KOPT-K1 (cell line): ENCODE measurements at regions not wholly inside any gene's neighbourhood (a gene's known extent, or its start where the extent isn't known, plus 50 kb on each side); places are given as distances from the start of the nearest gene placed in this dataset.

Experiments
- H3K27ac ChIP-seq: fragments of 200-600 bp; sonication (generic); 2 replicates; pipeline ENCODE4 v1.5.1; 2016; ENCODE audit warnings: antibody characterized with exemption, mild to moderate bottlenecking, low read depth, low read length; ENCODE audit not compliant: poor library complexity, severe bottlenecking
- H3K36me3 ChIP-seq: fragments of 200-600 bp; sonication (generic); 2 replicates; pipeline ENCODE4 v1.5.1; 2017; ENCODE audit warnings: antibody characterized with exemption, mild to moderate bottlenecking, low read length, moderate library complexity; ENCODE audit not compliant: insufficient read depth
- H3K9me3 ChIP-seq: fragments of 200-600 bp; sonication (generic); 2 replicates; pipeline ENCODE4 v1.5.1; 2017; ENCODE audit warnings: antibody characterized with exemption, low read length, mild to moderate bottlenecking; ENCODE audit not compliant: insufficient read depth, poor library complexity, severe bottlenecking

- Histone ChIP-seq H3K36me3 (no peaks in the 10 kb centered on the region), H3K27ac (no peak overlapping the region)
These were observed 91.4 kb upstream of the TMPO start for GRCh38 chr12:98423963-98424362.

GRCh38 chr12:98424726-98425401 is 90.5 kb upstream of the TMPO start:
- Histone ChIP-seq H3K27ac (no peak overlapping the region), H3K9me3 (no peaks in the 10 kb centered on the region), H3K36me3 (no peaks in the 10 kb centered on the region)

More at GRCh38 chr12:98423963-98424362, 91.4 kb upstream of the TMPO start:
- H3K9me3 ChIP-seq = no peaks in the 10 kb centered on the region

GRCh38 chr12:98425859-98426258 is 89.5 kb upstream of the TMPO start:
- H3K27ac ChIP-seq = no peak overlapping the region
- H3K9me3 ChIP-seq = peaks cover under 1% of the 10 kb centered on the region

GRCh38 chr12:98431089-98431488 is 84.3 kb upstream of the TMPO start:
- Histone ChIP-seq H3K9me3 (peaks cover 25% of the 10 kb centered on the region), H3K36me3 (no peaks in the 10 kb centered on the region), H3K27ac (no peak overlapping the region)

More at GRCh38 chr12:98425859-98426258, 89.5 kb upstream of the TMPO start:
- no peaks in the 10 kb centered on the region for H3K36me3 ChIP-seq

GRCh38 chr12:98437166-98437565 is 78.2 kb upstream of the TMPO start:
- Histone ChIP-seq H3K36me3 (no peaks in the 10 kb centered on the region), H3K9me3 (peaks cover 21% of the 10 kb centered on the region), H3K27ac (no peak overlapping the region)

- Histone ChIP-seq H3K27ac (no peak overlapping the region), H3K9me3 (peaks cover 21% of the 10 kb centered on the region), H3K36me3 (no peaks in the 10 kb centered on the region)
These were observed 77.4 kb upstream of the TMPO start for GRCh38 chr12:98437806-98438595.

- H3K27ac ChIP-seq = no peak overlapping the region
- no peaks in the 10 kb centered on the region for H3K36me3 ChIP-seq
- H3K9me3 ChIP-seq = peaks cover 21% of the 10 kb centered on the region
These were observed 76.6 kb upstream of the TMPO start for GRCh38 chr12:98438656-98439230.

GRCh38 chr12:98439471-98439951 is 75.9 kb upstream of the TMPO start:
- Histone ChIP-seq H3K9me3 (peaks cover 18% of the 10 kb centered on the region), H3K36me3 (no peaks in the 10 kb centered on the region), H3K27ac (no peak overlapping the region)

GRCh38 chr12:98439981-98440581 is 75.3 kb upstream of the TMPO start:
- H3K9me3 ChIP-seq = peaks cover 12% of the 10 kb centered on the region
- no peaks in the 10 kb centered on the region for H3K36me3 ChIP-seq
- H3K27ac ChIP-seq = no peak overlapping the region

- no peak overlapping the region for H3K27ac ChIP-seq
- no peaks in the 10 kb centered on the region for H3K36me3 ChIP-seq
- no peaks in the 10 kb centered on the region for H3K9me3 ChIP-seq
These were observed 69.3 kb upstream of the TMPO start for GRCh38 chr12:98446060-98446459.

GRCh38 chr12:98446682-98447081 is 68.7 kb upstream of the TMPO start:
- H3K9me3 ChIP-seq = no peaks in the 10 kb centered on the region
- no peak overlapping the region for H3K27ac ChIP-seq
- H3K36me3 ChIP-seq = no peaks in the 10 kb centered on the region

- Histone ChIP-seq H3K36me3 (no peaks in the 10 kb centered on the region), H3K9me3 (no peaks in the 10 kb centered on the region), H3K27ac (no peak overlapping the region)
These were observed 65.8 kb upstream of the TMPO start for GRCh38 chr12:98449584-98449983.

- Histone ChIP-seq H3K27ac (no peak overlapping the region), H3K36me3 (no peaks in the 10 kb centered on the region), H3K9me3 (peaks cover 8% of the 10 kb centered on the region)
These were observed 62.3 kb upstream of the TMPO start for GRCh38 chr12:98453070-98453469.

- H3K36me3 ChIP-seq = no peaks in the 10 kb centered on the region
- no peak overlapping the region for H3K27ac ChIP-seq
- peaks cover 8% of the 10 kb centered on the region for H3K9me3 ChIP-seq
These were observed 61.9 kb upstream of the TMPO start for GRCh38 chr12:98453492-98453891.

GRCh38 chr12:98456041-98456440 is 59.3 kb upstream of the TMPO start:
- Histone ChIP-seq H3K27ac (no peak overlapping the region), H3K36me3 (no peaks in the 10 kb centered on the region), H3K9me3 (peaks cover 8% of the 10 kb centered on the region)
